ENCODE measurements at regions not wholly inside any gene's neighbourhood (a gene's known extent, or its start where the extent isn't known, plus 50 kb on each side); places are given as distances from the start of the nearest gene placed in this dataset.

GRCh38 chr1:61604261-61604660 lies 120.7 kb downstream of the TM2D1 start:
- no peak overlapping the region for H3K4me3 ChIP-seq (ENCODE audit: control insufficient read depth, low read depth, low read length)
- no peak for DNase-seq (ENCODE audit: low read depth)
- TF ChIP-seq, protein P1, sequence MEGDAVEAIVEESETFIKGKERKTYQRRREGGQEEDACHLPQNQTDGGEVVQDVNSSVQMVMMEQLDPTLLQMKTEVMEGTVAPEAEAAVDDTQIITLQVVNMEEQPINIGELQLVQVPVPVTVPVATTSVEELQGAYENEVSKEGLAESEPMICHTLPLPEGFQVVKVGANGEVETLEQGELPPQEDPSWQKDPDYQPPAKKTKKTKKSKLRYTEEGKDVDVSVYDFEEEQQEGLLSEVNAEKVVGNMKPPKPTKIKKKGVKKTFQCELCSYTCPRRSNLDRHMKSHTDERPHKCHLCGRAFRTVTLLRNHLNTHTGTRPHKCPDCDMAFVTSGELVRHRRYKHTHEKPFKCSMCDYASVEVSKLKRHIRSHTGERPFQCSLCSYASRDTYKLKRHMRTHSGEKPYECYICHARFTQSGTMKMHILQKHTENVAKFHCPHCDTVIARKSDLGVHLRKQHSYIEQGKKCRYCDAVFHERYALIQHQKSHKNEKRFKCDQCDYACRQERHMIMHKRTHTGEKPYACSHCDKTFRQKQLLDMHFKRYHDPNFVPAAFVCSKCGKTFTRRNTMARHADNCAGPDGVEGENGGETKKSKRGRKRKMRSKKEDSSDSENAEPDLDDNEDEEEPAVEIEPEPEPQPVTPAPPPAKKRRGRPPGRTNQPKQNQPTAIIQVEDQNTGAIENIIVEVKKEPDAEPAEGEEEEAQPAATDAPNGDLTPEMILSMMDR (conservative IDR thresholded peaks at IDR 0.05; ENCODE audit: control insufficient read depth, insufficient read depth, low read depth, low read length): no peak

- TF ChIP-seq, protein P1 (conservative IDR thresholded peaks at IDR 0.05; ENCODE audit: control insufficient read depth, insufficient read depth, low read depth, low read length): no peak
- no peak overlapping the region for H3K4me3 ChIP-seq (ENCODE audit: control insufficient read depth, low read depth, low read length)
- DNase-seq (ENCODE audit: low read depth): no peak
Measured at GRCh38 chr1:61602663-61603062, 122.3 kb downstream of the TM2D1 start.

DNA sequence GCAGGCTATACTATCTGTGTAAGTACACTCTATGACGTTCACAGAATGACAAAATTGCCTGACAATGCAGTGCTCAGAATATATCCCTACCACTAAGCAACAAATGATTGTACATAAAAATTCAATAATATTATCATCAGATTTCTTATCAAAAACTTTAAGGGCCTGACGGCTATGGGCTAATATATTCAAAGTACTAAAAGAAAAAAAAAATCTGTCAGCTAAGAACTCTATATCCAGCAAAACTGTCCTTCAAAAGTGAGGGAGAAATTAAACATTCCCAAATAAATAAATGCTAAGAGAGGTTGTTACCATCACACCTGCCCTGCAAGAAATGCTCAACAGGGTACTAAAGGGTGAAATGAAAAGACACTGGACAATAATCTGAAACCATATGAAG lies 127.3 kb downstream of the TM2D1 start:
- no peak overlapping the region for H3K4me3 ChIP-seq (ENCODE audit: control insufficient read depth, low read depth, low read length)
- TF ChIP-seq, protein P1 (conservative IDR thresholded peaks at IDR 0.05; ENCODE audit: control insufficient read depth, insufficient read depth, low read depth, low read length): no peak
- no peak for DNase-seq (ENCODE audit: low read depth)

GRCh38 chr1:61593331-61593730 lies 131.6 kb downstream of the TM2D1 start:
- H3K4me3 ChIP-seq (ENCODE audit: control insufficient read depth, low read depth, low read length): no peak overlapping the region
- TF ChIP-seq, protein P1 (conservative IDR thresholded peaks at IDR 0.05; ENCODE audit: control insufficient read depth, insufficient read depth, low read depth, low read length): no peak
- no peak for DNase-seq (ENCODE audit: low read depth)

DNA sequence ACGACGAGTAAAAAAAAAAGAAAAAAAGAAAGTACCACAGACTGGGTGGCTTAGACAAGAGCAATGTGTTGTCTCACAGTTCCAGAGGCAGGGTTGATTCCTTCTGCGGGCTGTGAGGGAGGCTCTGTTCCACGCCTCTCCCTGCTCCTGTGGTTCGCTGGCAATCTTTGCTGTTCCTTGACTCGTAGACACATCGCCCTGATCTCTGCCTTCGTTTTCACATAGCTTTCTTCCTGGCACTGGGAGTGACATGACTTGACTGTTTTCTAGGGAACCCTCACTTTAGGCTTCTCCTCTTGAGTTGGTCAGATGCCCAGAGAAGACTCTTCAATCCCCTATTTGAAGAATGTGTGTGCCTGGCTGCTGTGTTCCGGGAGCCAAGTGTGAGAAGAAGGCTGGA lies 133.6 kb downstream of the TM2D1 start:
- DNase-seq (ENCODE audit: low read depth): no peak
- no peak overlapping the region for H3K4me3 ChIP-seq (ENCODE audit: control insufficient read depth, low read depth, low read length)
- TF ChIP-seq, protein P1 (conservative IDR thresholded peaks at IDR 0.05; ENCODE audit: control insufficient read depth, insufficient read depth, low read depth, low read length): no peak

DNA sequence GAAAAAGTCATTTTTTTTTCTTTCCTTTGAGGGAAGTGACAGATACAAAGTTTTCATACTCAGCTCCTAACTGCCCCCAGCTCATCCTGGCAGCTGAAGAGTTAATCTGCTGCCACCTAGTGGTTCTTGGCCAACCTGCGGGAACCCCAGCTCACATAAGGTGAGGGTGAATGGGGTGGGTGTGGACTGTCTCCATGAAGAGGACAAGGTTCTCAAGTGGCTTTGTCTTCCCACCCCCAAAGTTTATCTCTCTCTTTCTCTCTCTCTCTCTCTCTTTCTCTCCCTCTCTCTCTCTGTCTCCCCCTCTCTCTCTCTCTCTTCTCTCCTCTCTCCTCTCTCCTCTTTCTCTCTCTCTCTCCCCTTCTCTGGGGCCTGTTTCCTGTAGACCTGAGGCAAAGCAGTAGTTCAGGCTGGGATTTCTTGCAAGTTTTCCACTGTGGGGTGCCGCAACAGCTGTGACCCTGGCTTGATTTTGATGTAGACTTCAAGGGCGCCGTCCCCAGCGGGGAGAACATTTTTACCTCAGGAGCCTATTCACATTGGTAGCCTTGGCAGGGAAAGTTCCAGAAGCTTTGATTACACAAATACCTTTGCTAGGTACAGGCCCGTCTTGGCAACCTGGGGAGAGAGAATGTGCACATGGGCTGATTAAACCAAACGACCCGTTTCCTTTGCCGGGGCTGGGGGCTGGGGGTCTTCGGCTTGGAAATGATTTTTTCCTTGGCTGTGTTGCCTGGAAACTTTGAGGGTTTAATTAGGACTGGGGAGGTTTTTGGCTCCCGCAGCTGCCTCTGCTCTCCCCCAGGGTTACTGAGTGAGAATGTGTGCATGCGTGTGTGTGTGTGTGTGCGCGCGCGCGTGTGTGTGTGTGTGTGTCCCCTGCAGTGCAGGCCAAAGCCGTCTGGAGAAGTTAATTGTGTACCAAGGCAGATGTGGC lies 135.9 kb downstream of the TM2D1 start:
- TF ChIP-seq, protein P1 (conservative IDR thresholded peaks at IDR 0.05; ENCODE audit: control insufficient read depth, insufficient read depth, low read depth, low read length): peak; percentile 89
- peak; percentile 62 for DNase-seq (ENCODE audit: low read depth)
- no peak overlapping the region for H3K4me3 ChIP-seq (ENCODE audit: control insufficient read depth, low read depth, low read length)

Measured in fibroblast of mammary gland (primary cell).